Central memory CD4-positive, alpha-beta T cell (primary cell): ENCODE measurements at regions not wholly inside any gene's neighbourhood (a gene's known extent, or its start where the extent isn't known, plus 50 kb on each side); places are given as distances from the start of the nearest gene placed in this dataset.
"Not testable (repeated sequence)": the region's sequence is repeated elsewhere in the genome, so short reads cannot be mapped to it uniquely, and the experiment has no call there.

Experiments
- DNase-seq: peaks from one replicate; pipeline ENCODE4 v3.0.0; 2022

DNA sequence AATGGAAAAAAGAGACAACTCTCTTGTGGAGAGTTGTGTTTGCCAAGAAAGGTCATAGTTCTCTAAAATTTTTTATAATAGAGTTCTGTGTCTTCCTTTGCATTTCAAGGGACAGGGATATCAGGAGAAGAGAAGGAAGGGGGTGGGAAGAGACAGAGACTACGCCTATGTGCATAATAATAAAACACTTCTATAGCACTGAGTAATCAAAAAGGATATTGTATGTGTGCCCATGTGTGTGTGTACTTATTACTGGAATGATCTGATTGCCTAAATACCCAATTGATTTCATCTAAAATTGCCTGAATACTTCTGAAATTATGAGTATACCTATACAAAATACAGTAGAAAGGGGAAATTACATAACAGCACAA lies 803.7 kb upstream of the ACVR2A start:
- DNase-seq: no peak

GRCh38 chr2:147040298-147041120 lies 804.3 kb upstream of the ACVR2A start:
- DNase-seq: no peak

GRCh38 chr2:147037048-147037447 lies 807.8 kb upstream of the ACVR2A start:
- peak; percentile 12 for DNase-seq

DNA sequence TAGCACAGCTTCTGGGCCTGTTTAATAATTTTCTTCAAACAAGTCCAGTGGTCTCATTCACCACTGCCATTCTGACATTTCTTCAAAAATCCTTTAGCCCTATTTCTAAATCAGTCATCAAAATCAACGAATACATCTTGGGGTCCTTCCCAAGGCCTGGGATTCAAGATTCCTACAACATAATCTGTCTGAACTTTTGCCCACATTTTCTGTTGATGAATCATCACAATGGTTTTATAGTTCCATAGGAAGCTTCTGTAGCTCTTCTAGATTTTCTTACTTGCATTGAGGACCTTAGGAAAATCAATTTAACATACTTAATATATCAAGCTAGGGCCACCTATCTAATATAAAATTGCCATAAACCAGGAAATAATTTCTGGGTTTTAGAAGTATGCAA lies 811.8 kb upstream of the ACVR2A start:
- no peak for DNase-seq

- DNase-seq: no peak
Observed at GRCh38 chr2:147031897-147032296, 812.9 kb upstream of the ACVR2A start.

DNA sequence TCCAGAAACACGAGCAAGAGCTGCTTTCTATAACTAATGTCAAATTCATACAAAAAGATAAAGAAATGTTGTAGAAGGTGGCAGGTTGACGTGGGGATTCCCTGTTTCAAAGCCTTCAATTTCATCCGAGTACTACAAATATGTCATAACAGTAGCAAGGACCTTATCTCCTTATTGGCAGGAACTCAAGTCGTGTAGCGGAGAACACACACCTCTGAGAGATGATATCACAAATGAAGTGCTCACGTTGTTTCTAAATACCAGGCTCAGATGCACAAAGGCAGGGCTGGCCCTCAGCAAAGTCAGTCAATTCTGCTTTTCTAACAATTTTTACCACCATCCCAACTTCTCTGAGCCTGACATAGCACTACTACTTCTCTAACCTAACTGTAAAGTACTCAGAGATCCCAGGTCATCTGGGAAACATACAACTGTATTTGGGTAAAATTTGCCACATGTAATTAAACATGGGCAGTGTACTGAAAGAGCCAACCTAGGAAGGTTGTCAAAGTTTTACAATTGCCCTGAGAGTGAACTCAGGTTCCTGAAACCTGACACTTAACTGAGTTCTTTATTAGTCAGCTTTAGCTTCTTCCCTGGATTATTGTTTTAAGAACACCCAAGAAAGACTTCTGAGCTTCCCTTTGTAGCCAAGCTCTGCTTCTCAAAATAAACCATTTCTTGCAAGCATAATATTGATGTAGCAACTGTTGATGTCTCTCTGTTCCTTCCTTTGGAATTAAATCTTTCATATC lies 813.7 kb upstream of the ACVR2A start:
- DNase-seq: no peak

- DNase-seq: no peak
Observed at GRCh38 chr2:147027436-147027835, 817.4 kb upstream of the ACVR2A start.

GRCh38 chr2:147026664-147027295 lies 818.0 kb upstream of the ACVR2A start:
- no peak for DNase-seq

- DNase-seq: no peak
Observed at GRCh38 chr2:147025646-147026585, 818.9 kb upstream of the ACVR2A start.

DNA sequence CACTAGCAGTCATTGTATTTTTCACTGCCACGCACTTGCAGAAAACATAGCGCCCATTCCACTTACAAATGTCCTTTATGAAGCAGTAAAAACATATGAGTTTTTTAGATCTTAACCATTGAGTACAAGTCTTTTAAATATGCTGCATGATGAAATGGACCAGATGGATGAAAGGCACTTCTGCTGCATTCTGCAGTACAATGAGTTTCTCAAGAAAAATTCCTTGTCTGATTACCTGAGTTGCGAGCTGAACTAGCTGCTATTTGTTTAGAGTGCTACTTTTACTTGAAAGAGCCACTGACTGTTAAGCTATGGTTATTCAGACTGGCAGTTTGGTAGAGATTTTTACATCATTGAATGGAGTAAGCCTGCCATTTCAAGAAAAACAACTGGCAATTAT lies 825.5 kb upstream of the ACVR2A start:
- DNase-seq: no peak

GRCh38 chr2:147017951-147018645 lies 826.7 kb upstream of the ACVR2A start:
- DNase-seq: no peak

- no peak for DNase-seq
Observed at GRCh38 chr2:147016181-147016580, 828.6 kb upstream of the ACVR2A start.

GRCh38 chr2:147015591-147015990 lies 829.2 kb upstream of the ACVR2A start:
- DNase-seq: no peak

- no peak for DNase-seq
Observed at GRCh38 chr2:147013696-147014392, 831.0 kb upstream of the ACVR2A start.

DNA sequence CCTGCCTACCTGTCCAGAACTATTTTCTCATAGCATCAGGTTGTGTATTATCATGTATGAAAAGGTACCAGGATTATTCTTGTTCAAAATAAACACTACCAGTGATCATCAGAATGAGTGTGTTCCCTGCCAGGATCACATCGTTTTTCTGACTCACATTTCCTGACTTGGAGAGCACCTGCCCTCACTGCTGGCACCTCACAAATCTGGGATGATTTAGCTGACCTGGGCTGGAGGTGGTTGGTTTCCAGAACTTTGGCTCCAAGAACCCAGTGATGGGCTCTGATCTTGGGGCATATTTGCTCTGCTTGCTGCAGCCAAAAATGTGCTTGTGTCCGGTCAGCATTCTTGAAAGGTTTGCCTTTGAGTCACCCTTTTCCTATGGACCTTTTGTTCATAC lies 836.3 kb upstream of the ACVR2A start:
- DNase-seq: no peak

- DNase-seq: no peak
Observed at GRCh38 chr2:147006736-147007141, 838.1 kb upstream of the ACVR2A start.

DNA sequence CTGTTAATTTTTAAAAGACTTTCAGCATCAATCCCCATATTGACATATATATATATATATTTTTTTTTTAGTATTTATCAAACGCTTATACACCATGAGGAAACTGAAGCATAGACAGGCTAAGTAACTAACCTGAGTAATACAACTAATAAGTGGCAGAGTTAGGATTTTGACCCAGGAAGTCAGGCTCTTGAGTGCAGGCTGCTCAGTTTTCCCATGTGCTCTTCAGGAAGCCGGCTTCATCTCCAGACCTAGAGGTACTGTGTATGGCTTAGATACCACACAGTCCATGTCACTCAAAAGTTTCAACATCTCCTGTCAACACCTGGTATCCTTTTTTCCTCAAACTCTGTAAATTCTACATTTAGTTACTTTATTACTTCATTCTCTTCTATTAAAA lies 841.7 kb upstream of the ACVR2A start:
- DNase-seq: no peak

DNA sequence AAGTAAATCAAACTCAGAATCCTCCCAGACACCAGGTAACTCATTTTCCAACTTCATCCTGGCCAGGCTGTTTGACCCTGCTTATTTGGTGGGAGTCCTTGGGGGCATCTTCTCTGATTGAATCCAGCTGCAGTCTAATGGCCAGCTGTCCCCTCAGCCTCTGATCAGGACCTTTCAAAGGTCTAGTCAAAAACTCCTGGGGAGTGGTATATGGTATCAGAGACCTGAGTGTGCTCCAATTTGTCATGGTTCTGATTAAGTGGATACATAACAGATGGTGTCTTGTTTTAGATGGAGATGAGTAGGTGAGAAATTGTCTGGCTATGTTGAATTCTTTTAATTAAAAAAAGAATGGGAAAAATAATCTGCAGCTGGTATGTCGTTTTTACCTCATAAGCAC lies 842.6 kb upstream of the ACVR2A start:
- DNase-seq: no peak

- no peak for DNase-seq
Observed at GRCh38 chr2:147001061-147001460, 843.8 kb upstream of the ACVR2A start.

DNA sequence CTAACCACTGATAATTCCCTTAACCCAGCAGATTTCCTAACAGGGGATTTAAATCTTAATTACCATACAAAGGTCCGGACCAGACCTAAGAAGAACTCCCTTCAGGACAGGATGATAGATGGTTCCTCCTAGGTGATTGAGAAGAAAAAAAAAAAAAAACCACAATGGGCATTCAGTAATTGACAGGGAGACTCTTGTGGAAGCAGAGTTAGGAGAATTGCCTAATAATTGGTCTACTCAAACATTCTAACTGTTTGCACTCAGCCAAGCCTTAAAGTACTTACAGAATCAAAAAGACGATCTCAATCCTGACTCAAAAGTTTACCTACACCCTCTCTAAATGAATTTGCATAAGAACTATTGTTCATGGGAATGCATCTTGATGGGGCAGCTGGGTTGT lies 844.7 kb upstream of the ACVR2A start:
- not testable (repeated sequence) for DNase-seq

DNA sequence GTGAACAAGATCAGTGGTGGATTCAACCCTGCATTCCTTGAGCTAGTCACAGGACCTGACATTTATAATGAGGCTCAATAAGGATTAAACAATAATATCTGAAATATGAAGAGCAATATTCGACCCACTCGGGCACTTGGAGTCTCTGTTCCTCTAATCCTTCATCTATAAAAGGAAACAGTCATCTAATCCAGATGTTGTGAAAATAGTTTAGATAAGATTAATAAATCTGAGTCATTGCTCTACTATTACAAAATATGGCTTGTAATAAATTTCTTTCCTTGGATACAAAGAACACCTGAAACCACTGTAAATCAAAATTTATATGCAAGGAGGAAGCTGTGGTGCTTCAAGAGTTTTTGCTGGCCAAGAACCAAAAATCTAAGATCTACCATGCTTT lies 846.9 kb upstream of the ACVR2A start:
- no peak for DNase-seq
